ENCODE measurements at regions not wholly inside any gene's neighbourhood (a gene's known extent, or its start where the extent isn't known, plus 50 kb on each side); places are given as distances from the start of the nearest gene placed in this dataset.

DNA sequence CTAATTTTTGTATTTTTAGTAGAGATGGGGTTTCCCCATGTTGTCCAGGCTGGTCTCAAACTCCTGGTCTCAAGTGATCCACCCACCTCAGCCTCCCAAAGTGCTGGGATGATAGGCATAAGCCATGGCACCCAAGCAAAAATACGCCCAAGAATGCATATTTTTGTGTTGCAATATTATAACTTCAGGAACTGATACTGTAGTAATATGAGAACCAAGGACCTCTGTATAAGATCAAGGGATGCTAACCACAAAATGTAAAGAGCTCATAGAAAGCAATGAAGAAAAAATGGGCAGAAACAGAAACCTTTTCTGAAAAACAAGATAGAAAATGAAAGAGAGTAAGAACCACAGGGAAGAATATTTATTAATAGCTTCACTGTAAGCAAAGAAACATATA lies 183.6 kb upstream of the RPL38 start:
- Histone ChIP-seq H3K9me3 (ENCODE audit: control insufficient read depth, insufficient read depth, low read depth, low read length) (no peaks in the 10 kb centered on the region), H3K4me1 (ENCODE audit: control insufficient read depth, insufficient read depth, low read length) (no peaks in the 10 kb centered on the region), H3K36me3 (ENCODE audit: control insufficient read depth, insufficient read depth, low read length) (no peaks in the 10 kb centered on the region), H3K4me3 (ENCODE audit: low read depth in 2 of 2, low read length in 2 of 2) (no peak overlapping the region), H3K27me3 (ENCODE audit: control insufficient read depth, insufficient read depth, low read length) (peaks cover 29% of the 10 kb centered on the region), H3K27ac (ENCODE audit: low read length) (no peak overlapping the region)
- intact Hi-C loops (cut with micrococcal nuclease; ENCODE audit: unreplicated experiment) (no loop called here), in situ Hi-C loops (cut with HindIII; ENCODE audit: low pct_unique_long_range_greater_than_20kb, low sequenced_read_pairs) (no loop called here)
- BruUV-seq (replicated peaks), result no TSS peak
- no peak for ATAC-seq
- ChIA-PET CTCF (no interaction called here), POLR2A (no interaction called here)
- TF ChIP-seq TCF7L2 (IDR thresholded peaks at IDR 0.05; ENCODE audit: low read depth, low read length), result no peak
- TF ChIP-seq POLR2AphosphoS5 (IDR thresholded peaks at IDR 0.05; ENCODE audit: low read depth, low read length), result no peak
- TF ChIP-seq, protein P1, sequence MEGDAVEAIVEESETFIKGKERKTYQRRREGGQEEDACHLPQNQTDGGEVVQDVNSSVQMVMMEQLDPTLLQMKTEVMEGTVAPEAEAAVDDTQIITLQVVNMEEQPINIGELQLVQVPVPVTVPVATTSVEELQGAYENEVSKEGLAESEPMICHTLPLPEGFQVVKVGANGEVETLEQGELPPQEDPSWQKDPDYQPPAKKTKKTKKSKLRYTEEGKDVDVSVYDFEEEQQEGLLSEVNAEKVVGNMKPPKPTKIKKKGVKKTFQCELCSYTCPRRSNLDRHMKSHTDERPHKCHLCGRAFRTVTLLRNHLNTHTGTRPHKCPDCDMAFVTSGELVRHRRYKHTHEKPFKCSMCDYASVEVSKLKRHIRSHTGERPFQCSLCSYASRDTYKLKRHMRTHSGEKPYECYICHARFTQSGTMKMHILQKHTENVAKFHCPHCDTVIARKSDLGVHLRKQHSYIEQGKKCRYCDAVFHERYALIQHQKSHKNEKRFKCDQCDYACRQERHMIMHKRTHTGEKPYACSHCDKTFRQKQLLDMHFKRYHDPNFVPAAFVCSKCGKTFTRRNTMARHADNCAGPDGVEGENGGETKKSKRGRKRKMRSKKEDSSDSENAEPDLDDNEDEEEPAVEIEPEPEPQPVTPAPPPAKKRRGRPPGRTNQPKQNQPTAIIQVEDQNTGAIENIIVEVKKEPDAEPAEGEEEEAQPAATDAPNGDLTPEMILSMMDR (IDR thresholded peaks at IDR 0.05), result no peak
- no peak for TF ChIP-seq REST (IDR thresholded peaks at IDR 0.05; ENCODE audit: insufficient read depth in 1 of 2, low read depth in 2 of 2, low read length in 1 of 2)
- TF ChIP-seq SIN3A (IDR thresholded peaks at IDR 0.05; ENCODE audit: borderline replicate concordance, insufficient read depth, low read depth, low read length), result no peak
- no peak for DNase-seq (ENCODE audit: low read depth, low spot score)

DNA sequence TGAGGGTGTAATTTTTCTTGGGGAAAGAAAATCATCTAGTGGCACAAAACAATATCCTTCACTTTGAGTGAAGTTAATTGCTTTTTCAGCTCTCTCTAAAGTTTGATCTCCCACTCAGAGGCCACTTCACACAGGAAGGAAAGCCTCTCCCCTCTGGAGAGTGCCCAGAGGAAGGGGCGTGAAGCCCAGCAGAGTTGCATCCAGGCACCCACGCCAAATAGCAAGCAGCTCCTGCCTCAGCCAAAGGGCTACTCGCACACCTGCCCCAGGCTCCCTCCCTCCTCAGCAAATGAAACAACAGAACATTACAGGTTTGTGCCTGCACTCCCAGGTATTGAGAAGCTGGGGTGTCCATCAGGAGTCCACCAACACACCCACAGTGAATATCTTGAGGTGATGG lies 183.0 kb upstream of the RPL38 start:
- Histone ChIP-seq H3K9me3 (ENCODE audit: control insufficient read depth, insufficient read depth, low read depth, low read length) (no peaks in the 10 kb centered on the region), H3K36me3 (ENCODE audit: control insufficient read depth, insufficient read depth, low read length) (no peaks in the 10 kb centered on the region), H3K4me3 (ENCODE audit: low read depth in 2 of 2, low read length in 2 of 2) (no peak overlapping the region), H3K27ac (ENCODE audit: low read length) (no peak overlapping the region), H3K4me1 (ENCODE audit: control insufficient read depth, insufficient read depth, low read length) (no peaks in the 10 kb centered on the region), H3K27me3 (ENCODE audit: control insufficient read depth, insufficient read depth, low read length) (peaks cover 23% of the 10 kb centered on the region)
- intact Hi-C loops (cut with micrococcal nuclease; ENCODE audit: unreplicated experiment), result no loop called here
- DNase-seq (ENCODE audit: low read depth, low spot score) (no peak), ATAC-seq (no peak)
- in situ Hi-C loops (cut with HindIII; ENCODE audit: low pct_unique_long_range_greater_than_20kb, low sequenced_read_pairs), result no loop called here
- ChIA-PET POLR2A (no interaction called here), CTCF (no interaction called here)
- no TSS peak for BruUV-seq (replicated peaks)
- TF ChIP-seq REST (IDR thresholded peaks at IDR 0.05; ENCODE audit: insufficient read depth in 1 of 2, low read depth in 2 of 2, low read length in 1 of 2), result no peak
- TF ChIP-seq TCF7L2 (IDR thresholded peaks at IDR 0.05; ENCODE audit: low read depth, low read length), result no peak
- TF ChIP-seq, protein P1 (IDR thresholded peaks at IDR 0.05), result no peak
- TF ChIP-seq POLR2AphosphoS5 (IDR thresholded peaks at IDR 0.05; ENCODE audit: low read depth, low read length), result no peak
- no peak for TF ChIP-seq SIN3A (IDR thresholded peaks at IDR 0.05; ENCODE audit: borderline replicate concordance, insufficient read depth, low read depth, low read length)

All from Panc1 (cell line).